ENCODE measurements at regions not wholly inside any gene's neighbourhood (a gene's known extent, or its start where the extent isn't known, plus 50 kb on each side); places are given as distances from the start of the nearest gene placed in this dataset.

GRCh38 chr4:28913466-28913865 is 1806.7 kb upstream of the PCDH7 start:
- TF ChIP-seq CTCF (IDR thresholded peaks at IDR 0.05 in 2 of 3, conservative IDR thresholded peaks at IDR 0.05 in 1 of 3; ENCODE audit: control insufficient read depth in 2 of 3, extremely low read depth in 1 of 3, insufficient read depth in 1 of 3, low read depth in 3 of 3, low read length in 3 of 3) = no peak
- no peak for TF ChIP-seq RB1 (IDR thresholded peaks at IDR 0.05; ENCODE audit: borderline replicate concordance)
- TF ChIP-seq HDAC6 (IDR thresholded peaks at IDR 0.05; ENCODE audit: unreplicated experiment) = no peak
- TF ChIP-seq RAD21 (IDR thresholded peaks at IDR 0.05; ENCODE audit: insufficient read depth, low read depth, low read length) = no peak
- no peak for TF ChIP-seq HDGF (IDR thresholded peaks at IDR 0.05)

Data from GM12878 (cell line).